ENCODE measurements at regions not wholly inside any gene's neighbourhood (a gene's known extent, or its start where the extent isn't known, plus 50 kb on each side); places are given as distances from the start of the nearest gene placed in this dataset.

GRCh38 chr7:49433794-49434193 lies 339.6 kb upstream of the VWC2 start:
- Histone ChIP-seq H2BK120ac (ENCODE audit: low read depth, low read length) (no peak overlapping the region), H4K91ac (ENCODE audit: insufficient read depth, low read depth, low read length) (no peak overlapping the region), H3K9me3 (ENCODE audit: control insufficient read depth, insufficient read depth, low read length) (peaks cover 4% of the 10 kb centered on the region; the same call in 1 of the 2 replicates), H3K18ac (ENCODE audit: low read depth, low read length) (no peak overlapping the region), H3K4me3 (ENCODE audit: insufficient read depth, low read depth, low read length) (no peak overlapping the region), H3K9me1 (ENCODE audit: insufficient read depth, low read length) (no peaks in the 10 kb centered on the region), H2AK5ac (ENCODE audit: low read depth, low read length) (no peak overlapping the region), H3K36me3 (ENCODE audit: control insufficient read depth, insufficient read depth, low read length) (no peaks in the 10 kb centered on the region), H3K23ac (ENCODE audit: low read depth, low read length) (no peak overlapping the region), H3K9ac (ENCODE audit: low read depth, low read length) (no peak overlapping the region), H2AFZ (replicated peaks; ENCODE audit: low read length, poor library complexity) (no peak overlapping the region), H2BK5ac (ENCODE audit: low read depth, low read length, poor library complexity, severe bottlenecking) (no peak overlapping the region), H3K14ac (replicated peaks; ENCODE audit: low read depth, low read length) (no peak overlapping the region), H2BK15ac (ENCODE audit: low read depth, low read length) (no peak overlapping the region), H4K8ac (ENCODE audit: low read depth in 2 of 2, low read length in 2 of 2) (no peak overlapping the region), H2BK20ac (ENCODE audit: low read depth, low read length) (no peak overlapping the region), H2AK9ac (replicated peaks; ENCODE audit: low read depth, low read length, poor library complexity) (no peak overlapping the region), H3K79me1 (ENCODE audit: low read depth in 1 of 2, low read length in 2 of 2) (no peaks in the 10 kb centered on the region), H3K4me1 (ENCODE audit: control insufficient read depth, insufficient read depth, low read length) (no peaks in the 10 kb centered on the region), H3K56ac (ENCODE audit: extremely low read depth, insufficient read depth, low read length) (no peak overlapping the region), H4K20me1 (ENCODE audit: insufficient read depth, low read length) (no peaks in the 10 kb centered on the region), H3K4me2 (ENCODE audit: low read depth, low read length) (no peak overlapping the region), H4K5ac (ENCODE audit: low read depth, low read length) (no peak overlapping the region), H3K27ac (ENCODE audit: insufficient read depth, low read length) (no peak overlapping the region), H3K4ac (ENCODE audit: low read depth, low read length) (no peak overlapping the region), H3K27me3 (ENCODE audit: control insufficient read depth, insufficient read depth, low read length) (no peaks in the 10 kb centered on the region)
- DNase-seq (no peak), ATAC-seq (ENCODE audit: low read depth) (no peak)
- ChIA-PET CTCF (no interaction called here), POLR2A (ENCODE audit: unreplicated experiment) (no interaction called here)
- dilution Hi-C loops (cut with HindIII; ENCODE audit: low sequenced_read_pairs, unreplicated experiment): no loop called here
- TF ChIP-seq BHLHE40 (IDR thresholded peaks at IDR 0.05; ENCODE audit: low read depth, low read length) (no peak), CEBPB (IDR thresholded peaks at IDR 0.05; ENCODE audit: low read depth, low read length) (no peak)
- intact Hi-C loops (cut with micrococcal nuclease): no loop called here
- BruUV-seq (replicated peaks): no TSS peak
- in situ Hi-C loops (cut with MboI; ENCODE audit: low sequenced_read_pairs): no loop called here

All from IMR-90 (cell line).